ENCODE measurements at regions not wholly inside any gene's neighbourhood (a gene's known extent, or its start where the extent isn't known, plus 50 kb on each side); places are given as distances from the start of the nearest gene placed in this dataset.
A peak's percentile ranks its signal among the peaks of the same experiment; 100 is the strongest.

DNA sequence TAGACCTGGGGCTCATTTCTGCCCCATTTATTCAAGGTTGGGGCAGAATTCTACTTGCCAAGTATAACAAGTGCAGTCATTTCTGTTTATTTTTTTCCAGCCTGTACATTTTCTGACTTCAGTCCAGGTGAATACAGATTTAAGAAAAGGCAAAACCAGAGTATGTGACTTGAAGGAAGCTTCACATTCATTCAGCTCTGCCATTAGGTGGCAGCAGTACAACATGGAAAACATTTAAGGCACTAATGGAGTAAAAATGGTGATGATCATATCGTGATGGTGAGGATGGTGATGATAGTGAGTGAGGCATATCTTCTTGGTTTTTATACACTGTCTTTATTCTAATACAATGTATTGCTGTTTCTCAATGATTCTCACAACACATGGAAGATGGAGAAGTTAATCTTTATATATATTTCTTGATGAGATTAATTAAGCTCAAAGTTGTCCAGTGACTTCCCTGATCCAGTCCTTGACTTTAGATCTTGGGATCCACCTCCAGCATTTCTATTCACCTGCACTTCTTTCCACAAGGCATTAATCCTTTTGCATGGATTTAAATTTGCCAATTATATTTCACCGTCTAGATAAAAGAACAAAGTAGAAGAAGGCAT lies 176.7 kb upstream of the SEL1L start:
- no peak for TF ChIP-seq POLR2A (IDR thresholded peaks at IDR 0.05)
- no peak for TF ChIP-seq POLR2AphosphoS5 (IDR thresholded peaks at IDR 0.05)
- TF ChIP-seq, protein P1, sequence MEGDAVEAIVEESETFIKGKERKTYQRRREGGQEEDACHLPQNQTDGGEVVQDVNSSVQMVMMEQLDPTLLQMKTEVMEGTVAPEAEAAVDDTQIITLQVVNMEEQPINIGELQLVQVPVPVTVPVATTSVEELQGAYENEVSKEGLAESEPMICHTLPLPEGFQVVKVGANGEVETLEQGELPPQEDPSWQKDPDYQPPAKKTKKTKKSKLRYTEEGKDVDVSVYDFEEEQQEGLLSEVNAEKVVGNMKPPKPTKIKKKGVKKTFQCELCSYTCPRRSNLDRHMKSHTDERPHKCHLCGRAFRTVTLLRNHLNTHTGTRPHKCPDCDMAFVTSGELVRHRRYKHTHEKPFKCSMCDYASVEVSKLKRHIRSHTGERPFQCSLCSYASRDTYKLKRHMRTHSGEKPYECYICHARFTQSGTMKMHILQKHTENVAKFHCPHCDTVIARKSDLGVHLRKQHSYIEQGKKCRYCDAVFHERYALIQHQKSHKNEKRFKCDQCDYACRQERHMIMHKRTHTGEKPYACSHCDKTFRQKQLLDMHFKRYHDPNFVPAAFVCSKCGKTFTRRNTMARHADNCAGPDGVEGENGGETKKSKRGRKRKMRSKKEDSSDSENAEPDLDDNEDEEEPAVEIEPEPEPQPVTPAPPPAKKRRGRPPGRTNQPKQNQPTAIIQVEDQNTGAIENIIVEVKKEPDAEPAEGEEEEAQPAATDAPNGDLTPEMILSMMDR (IDR thresholded peaks at IDR 0.05), result peak in 3 of 4 experiments; percentile 14 to 60 (median 48)
- H3K27me3 ChIP-seq (replicated peaks; ENCODE audit: insufficient read depth), result no peaks in the 10 kb centered on the region
- no peaks in the 10 kb centered on the region for H3K36me3 ChIP-seq
- no peaks in the 10 kb centered on the region for H3K4me1 ChIP-seq (replicated peaks)
- WGBS, result 50% methylated on average over 2 of the region's 2 CpGs
- no peak overlapping the region for H3K27ac ChIP-seq
- intact Hi-C loops (cut with DNase I), result no loop called here
- H3K4me3 ChIP-seq, result no peak overlapping the region
- no peaks in the 10 kb centered on the region for H3K9me3 ChIP-seq
- no peak for DNase-seq (ENCODE audit: low spot score)

DNA sequence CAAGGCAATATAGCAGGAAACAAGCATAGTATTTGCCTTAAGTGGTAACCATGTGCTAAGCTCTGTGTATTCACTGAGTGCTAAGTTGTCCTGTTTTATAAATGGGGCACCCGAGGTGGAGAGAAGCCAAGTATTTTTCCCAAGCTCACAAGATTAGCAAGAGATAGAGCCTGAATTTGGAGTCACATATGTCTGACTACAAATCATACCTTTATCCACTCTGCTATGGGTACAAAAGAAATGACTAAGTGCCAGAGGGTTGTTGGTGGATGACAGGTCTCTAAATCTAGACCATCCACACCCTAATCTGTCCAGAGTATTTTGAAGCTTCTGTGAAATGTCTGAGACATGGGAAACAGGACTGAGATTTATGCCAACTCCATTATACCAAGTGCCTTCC lies 182.1 kb upstream of the SEL1L start:
- 24% methylated on average over 1 of the region's 1 CpG for WGBS
- Histone ChIP-seq H3K27ac (no peak overlapping the region), H3K4me3 (no peak overlapping the region), H3K27me3 (replicated peaks; ENCODE audit: insufficient read depth) (no peaks in the 10 kb centered on the region), H3K36me3 (no peaks in the 10 kb centered on the region), H3K9me3 (no peaks in the 10 kb centered on the region), H3K4me1 (replicated peaks) (no peaks in the 10 kb centered on the region)
- TF ChIP-seq POLR2AphosphoS5 (IDR thresholded peaks at IDR 0.05) (no peak), POLR2A (IDR thresholded peaks at IDR 0.05) (no peak)
- TF ChIP-seq, protein P1 (IDR thresholded peaks at IDR 0.05), result no peak
- DNase-seq (ENCODE audit: low spot score), result no peak
- intact Hi-C loops (cut with DNase I), result no loop called here

DNA sequence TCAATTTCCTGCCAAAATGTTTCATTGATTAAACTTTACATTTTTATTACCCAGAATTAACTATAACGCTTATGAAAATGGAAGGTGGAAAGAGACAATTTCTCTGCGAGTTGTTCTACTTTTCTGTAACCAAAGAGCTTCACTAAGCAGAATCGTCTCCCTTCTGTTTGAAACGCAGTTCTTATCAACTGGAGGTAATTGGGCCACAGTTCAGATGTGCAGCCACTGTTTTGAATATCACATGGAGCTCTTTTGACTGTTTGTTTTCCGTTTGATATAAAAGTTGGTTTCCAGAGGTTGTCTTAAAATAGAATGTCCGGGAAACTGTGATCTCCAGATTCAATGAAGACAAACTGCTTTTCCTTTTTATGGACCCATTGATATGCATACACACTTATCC lies 183.3 kb upstream of the SEL1L start:
- Histone ChIP-seq H3K9me3 (no peaks in the 10 kb centered on the region), H3K36me3 (no peaks in the 10 kb centered on the region), H3K4me1 (replicated peaks) (no peaks in the 10 kb centered on the region), H3K27me3 (replicated peaks; ENCODE audit: insufficient read depth) (no peaks in the 10 kb centered on the region), H3K27ac (no peak overlapping the region), H3K4me3 (no peak overlapping the region)
- 56% methylated on average over 6 of the region's 6 CpGs for WGBS
- no peak for DNase-seq (ENCODE audit: low spot score)
- intact Hi-C loops (cut with DNase I), result no loop called here
- TF ChIP-seq, protein P1 (IDR thresholded peaks at IDR 0.05), result no peak
- no peak for TF ChIP-seq POLR2AphosphoS5 (IDR thresholded peaks at IDR 0.05)
- no peak for TF ChIP-seq POLR2A (IDR thresholded peaks at IDR 0.05)

DNA sequence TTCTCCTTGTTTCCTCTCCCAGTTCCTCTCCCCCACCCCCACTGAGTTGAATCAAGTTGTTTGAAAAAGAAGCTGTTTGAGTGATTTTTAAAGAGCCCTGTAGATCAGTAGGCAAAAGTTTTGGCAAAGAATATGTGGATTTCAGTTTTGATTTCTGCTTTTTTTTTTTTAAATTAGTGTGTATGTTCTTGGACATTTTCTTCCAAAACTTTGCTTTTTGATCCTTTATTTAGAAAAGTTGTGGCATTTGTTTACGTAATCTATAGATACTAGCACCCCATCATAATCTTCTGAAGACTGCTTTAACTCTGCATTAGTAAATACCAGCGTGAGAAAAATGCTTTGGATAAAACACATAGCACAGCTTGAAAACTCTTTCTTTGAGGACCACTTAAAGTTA lies 190.3 kb upstream of the SEL1L start:
- WGBS, result 97% methylated on average over 2 of the region's 2 CpGs

DNA sequence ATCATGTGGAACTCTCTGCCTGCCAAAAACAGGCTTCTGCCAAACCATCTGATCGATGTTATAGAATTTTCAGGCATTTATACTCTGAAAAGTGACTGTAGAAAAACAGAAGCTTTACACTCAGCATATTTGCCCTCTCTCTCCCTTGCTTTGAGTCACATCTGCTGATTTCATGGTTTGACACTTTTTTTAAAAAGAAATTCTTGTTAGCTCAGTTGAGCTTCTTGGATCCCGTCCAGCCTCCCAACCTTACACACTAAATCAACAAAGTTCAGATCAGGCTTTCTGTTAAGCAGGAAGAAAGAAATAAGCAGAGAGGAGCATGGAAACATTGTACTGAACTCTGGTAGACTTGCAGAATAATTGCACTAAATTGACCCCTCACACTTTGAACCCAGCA lies 193.6 kb upstream of the SEL1L start:
- Histone ChIP-seq H3K4me3 (no peak overlapping the region), H3K27ac (no peak overlapping the region), H3K9me3 (no peaks in the 10 kb centered on the region), H3K27me3 (replicated peaks; ENCODE audit: insufficient read depth) (no peaks in the 10 kb centered on the region), H3K4me1 (replicated peaks) (no peaks in the 10 kb centered on the region), H3K36me3 (no peaks in the 10 kb centered on the region)
- WGBS, result 10% methylated on average over 2 of the region's 2 CpGs
- TF ChIP-seq, protein P1 (IDR thresholded peaks at IDR 0.05), result no peak
- intact Hi-C loops (cut with DNase I), result no loop called here
- DNase-seq (ENCODE audit: low spot score), result no peak

More for the DNA sequence above, 190.3 kb upstream of the SEL1L start:
- Histone ChIP-seq H3K27ac (no peak overlapping the region), H3K4me3 (no peak overlapping the region), H3K9me3 (no peaks in the 10 kb centered on the region), H3K27me3 (replicated peaks; ENCODE audit: insufficient read depth) (no peaks in the 10 kb centered on the region), H3K4me1 (replicated peaks) (no peaks in the 10 kb centered on the region), H3K36me3 (no peaks in the 10 kb centered on the region)
- TF ChIP-seq POLR2A (IDR thresholded peaks at IDR 0.05) (no peak), POLR2AphosphoS5 (IDR thresholded peaks at IDR 0.05) (no peak)
- TF ChIP-seq, protein P1 (IDR thresholded peaks at IDR 0.05), result no peak
- DNase-seq (ENCODE audit: low spot score), result no peak
- intact Hi-C loops (cut with DNase I), result no loop called here

All from prostate gland (tissue), 2 donors.